H1 (cell line): ENCODE measurements at regions not wholly inside any gene's neighbourhood (a gene's known extent, or its start where the extent isn't known, plus 50 kb on each side); places are given as distances from the start of the nearest gene placed in this dataset.

Experiments
- CTCF ChIA-PET: fragments of 300-600 bp; sonication (Branson Sonifier 250); formaldehyde crosslinking; loops from one replicate; lab custom pipeline; 2021; ENCODE audit not compliant: partially characterized antibody; lab: Charles Lee
- POLR2A ChIA-PET: fragments of 300-600 bp; sonication (Branson Sonifier 250); formaldehyde crosslinking; loops from one replicate; lab custom pipeline; 2021; ENCODE audit warnings: inconsistent platforms; ENCODE audit not compliant: partially characterized antibody; lab: Charles Lee
- DNase-seq, 2 experiments: peaks; one replicate each; pipeline versions ENCODE4 v3.0.0 to v3.0.0-alpha.2; 2010 to 2022; ENCODE audit warnings: low spot score in 2 of 2, low read depth in 1 of 2, mixed read lengths in 1 of 2
- FAIRE-seq: peaks from 2 replicates; lab custom pipeline; 2011; peaks lifted over from hg19 to GRCh38; lab: Jason Lieb, UNC
- H2AFZ ChIP-seq: 2 replicates; pipeline ENCODE4 v1.8.1; 2012; ENCODE audit warnings: low read length, inconsistent platforms
- H2AK5ac ChIP-seq: 2 replicates; pipeline ENCODE4 v1.6.1; 2013; ENCODE audit warnings: low read depth, low read length
- H2BK120ac ChIP-seq: replicated peaks from 2 replicates; pipeline ENCODE3; 2013; ENCODE audit warnings: low read depth, low read length, inconsistent platforms
- H2BK12ac ChIP-seq: 2 replicates; pipeline ENCODE4 v1.6.1; 2013; ENCODE audit warnings: low read depth, low read length
- H2BK15ac ChIP-seq: 2 replicates; pipeline ENCODE4 v1.6.1; 2013; ENCODE audit warnings: low read length
- H2BK20ac ChIP-seq: 2 replicates; pipeline ENCODE4 v1.6.1; 2013; ENCODE audit warnings: low read length
- H2BK5ac ChIP-seq: 2 replicates; pipeline ENCODE4 v1.6.1; 2013; ENCODE audit warnings: low read depth, low read length
- H3K14ac ChIP-seq: 2 replicates; pipeline ENCODE4 v1.6.1; 2013; ENCODE audit warnings: inconsistent platforms; ENCODE audit not compliant: insufficient read length
- H3K18ac ChIP-seq: 2 replicates; pipeline ENCODE4 v1.6.1; 2013; ENCODE audit warnings: low read length; ENCODE audit errors: extremely low read depth
- H3K23ac ChIP-seq: 2 replicates; pipeline ENCODE4 v1.6.1; 2013; ENCODE audit warnings: inconsistent platforms; ENCODE audit not compliant: insufficient read length
- H3K23me2 ChIP-seq: 2 replicates; pipeline ENCODE4 v1.6.1; 2013; ENCODE audit warnings: low read depth, low read length
- H3K27ac ChIP-seq: 2 replicates; pipeline ENCODE4 v1.6.1; 2011; ENCODE audit warnings: low read depth, low read length, inconsistent platforms
- H3K27me3 ChIP-seq, 4 experiments: replicated peaks in 1 of 4; 1 replicate in 1 of 4; 2 replicates in 3 of 4; pipeline versions ENCODE4 v1.6.1 to v1.8.1; 2011 to 2013; ENCODE audit warnings: low read length in 3 of 4, mild to moderate bottlenecking in 3 of 4, inconsistent platforms in 2 of 4, mixed read lengths in 2 of 4, moderate library complexity in 1 of 4; ENCODE audit not compliant: control insufficient read depth in 3 of 4, insufficient read depth in 3 of 4; ENCODE audit errors: extremely low read depth in 1 of 4
- H3K36me3 ChIP-seq, 4 experiments: 2 replicates each; pipeline versions ENCODE4 v1.6.1 to v1.8.1; 2011 to 2013; ENCODE audit warnings: mild to moderate bottlenecking in 4 of 4, low read length in 3 of 4, moderate library complexity in 2 of 4, control low read depth in 1 of 4, inconsistent platforms in 1 of 4; ENCODE audit not compliant: insufficient read depth in 4 of 4, control insufficient read depth in 2 of 4
- H3K4ac ChIP-seq: replicated peaks from 2 replicates; pipeline ENCODE3; 2013; ENCODE audit warnings: low read length, low read depth, mixed read lengths, inconsistent platforms; ENCODE audit not compliant: insufficient read length
- H3K4me1 ChIP-seq, 4 experiments: replicated peaks in 1 of 4; 1 replicate in 1 of 4; 2 replicates in 3 of 4; pipeline versions ENCODE4 v1.6.1 to v1.8.1; 2011 to 2013; ENCODE audit warnings: low read length in 3 of 4, inconsistent platforms in 2 of 4, mixed read lengths in 1 of 4; ENCODE audit not compliant: insufficient read depth in 4 of 4, control insufficient read depth in 3 of 4
- H3K4me2 ChIP-seq, 2 experiments: 2 replicates each; pipeline versions ENCODE4 v1.6.1 to v1.8.1; 2011 to 2013; ENCODE audit warnings: low read depth in 2 of 2, low read length in 2 of 2, control low read depth in 1 of 2, inconsistent platforms in 1 of 2, mild to moderate bottlenecking in 1 of 2; ENCODE audit not compliant: insufficient read depth in 1 of 2
- H3K4me3 ChIP-seq, 4 experiments: fragments of 200-600, 300-600 bp in 1 of 4; sonication (generic), shearing (Covaris generic), sonication (Bioruptor Twin) in 1 of 4; 2 replicates each; pipeline versions ENCODE4 v1.5.1 to v1.8.1; 2011 to 2016; ENCODE audit warnings: low read length in 4 of 4, low read depth in 3 of 4, control low read depth in 2 of 4, inconsistent platforms in 2 of 4, mild to moderate bottlenecking in 2 of 4, mixed read lengths in 1 of 4, moderate library complexity in 1 of 4; ENCODE audit not compliant: insufficient read depth in 2 of 4; ENCODE audit errors: extremely low read depth in 1 of 4
- H3K56ac ChIP-seq: replicated peaks from 2 replicates; pipeline ENCODE3; 2013; ENCODE audit warnings: low read depth, mild to moderate bottlenecking, mixed read lengths, low read length, inconsistent platforms; ENCODE audit not compliant: insufficient read length
- H3K79me1 ChIP-seq: 2 replicates; pipeline ENCODE4 v1.6.1; 2013; ENCODE audit warnings: low read depth, low read length, control low read depth
- H3K79me2 ChIP-seq, 2 experiments: 2 replicates each; pipeline versions ENCODE4 v1.6.1 to v1.8.1; 2012 to 2013; ENCODE audit warnings: low read length in 2 of 2, mild to moderate bottlenecking in 2 of 2, inconsistent platforms in 1 of 2; ENCODE audit not compliant: insufficient read depth in 2 of 2, control insufficient read depth in 1 of 2
- H3K9ac ChIP-seq, 4 experiments: replicated peaks in 1 of 4; 1 replicate in 1 of 4; 2 replicates in 3 of 4; pipeline versions ENCODE4 v1.6.1 to v1.8.1; 2011 to 2013; ENCODE audit warnings: low read depth in 3 of 4, low read length in 3 of 4, control low read depth in 2 of 4, mild to moderate bottlenecking in 2 of 4, moderate library complexity in 2 of 4, inconsistent platforms in 1 of 4; ENCODE audit errors: extremely low read depth in 1 of 4
- H3K9me3 ChIP-seq, 2 experiments: 2 replicates each; pipeline versions ENCODE4 v1.6.1 to v1.8.1; 2012 to 2013; ENCODE audit warnings: mild to moderate bottlenecking in 2 of 2, moderate library complexity in 2 of 2, control low read depth in 1 of 2, inconsistent platforms in 1 of 2, low read depth in 1 of 2, low read length in 1 of 2, mixed read lengths in 1 of 2; ENCODE audit not compliant: insufficient read depth in 2 of 2
- H4K20me1 ChIP-seq, 2 experiments: replicated peaks in 1 of 2; 2 replicates each; pipeline versions ENCODE3 to v1.8.1; 2011 to 2013; ENCODE audit warnings: inconsistent platforms in 2 of 2, low read length in 2 of 2, mild to moderate bottlenecking in 1 of 2; ENCODE audit not compliant: insufficient read depth in 2 of 2, control insufficient read depth in 1 of 2
- H4K5ac ChIP-seq: 2 replicates; pipeline ENCODE4 v1.6.1; 2013; ENCODE audit warnings: low read length, low read depth, mixed read lengths, inconsistent platforms; ENCODE audit not compliant: insufficient read length
- H4K8ac ChIP-seq: 2 replicates; pipeline ENCODE4 v1.8.0; 2013; ENCODE audit warnings: mild to moderate bottlenecking, moderate library complexity, low read length, inconsistent platforms; ENCODE audit not compliant: insufficient read depth; ENCODE audit errors: extremely low read depth
- H4K91ac ChIP-seq: replicated peaks from 2 replicates; pipeline ENCODE3; 2013; ENCODE audit warnings: low read length, mixed read lengths, inconsistent platforms; ENCODE audit not compliant: insufficient read length
- BACH1 ChIP-seq: IDR thresholded peaks from 2 replicates; pipeline ENCODE4 v1.6.1; 2012; ENCODE audit warnings: low read length, improper control_type of control experiment
- CBX5 ChIP-seq: fragments of 300-800, 300-1000 bp; sonication (generic); IDR thresholded peaks from 2 replicates; pipeline ENCODE4 v1.7.1; 2016; ENCODE audit warnings: antibody characterized with exemption, low read length, low read depth
- CHD2 ChIP-seq: IDR thresholded peaks from 2 replicates; pipeline ENCODE4 v1.6.1; 2012; ENCODE audit warnings: low read length, improper control_type of control experiment
- EGR1 ChIP-seq: IDR thresholded peaks from 2 replicates; pipeline ENCODE4 v1.6.1; 2011; ENCODE audit warnings: low read depth, low read length, borderline replicate concordance
- HDAC2 ChIP-seq, 2 experiments: fragments of 300-600 bp in 1 of 2; sonication (generic) in 1 of 2; IDR thresholded peaks; 2 replicates each; pipeline ENCODE4 v1.6.1; 2011 to 2012; ENCODE audit warnings: low read depth in 2 of 2, low read length in 2 of 2, mild to moderate bottlenecking in 2 of 2, moderate library complexity in 2 of 2, borderline replicate concordance in 1 of 2, inconsistent platforms in 1 of 2
- JUND ChIP-seq: IDR thresholded peaks from 2 replicates; pipeline ENCODE4 v1.6.1; 2011; ENCODE audit warnings: mild to moderate bottlenecking, improper control_type of control experiment, low read length
- POU5F1 ChIP-seq: IDR thresholded peaks from 2 replicates; pipeline ENCODE4 v1.6.1; 2011; ENCODE audit warnings: low read depth, mild to moderate bottlenecking, low read length, moderate library complexity
- RFX5 ChIP-seq: IDR thresholded peaks from 2 replicates; pipeline ENCODE4 v1.6.1; 2011; ENCODE audit warnings: low read depth, low read length, improper control_type of control experiment, borderline replicate concordance
- RNF2 ChIP-seq: fragments of 200-900, 300-1000 bp; sonication (generic); IDR thresholded peaks from 2 replicates; pipeline ENCODE4 v1.7.1; 2016; ENCODE audit warnings: borderline replicate concordance, low read depth, mild to moderate bottlenecking, antibody characterized with exemption, low read length; ENCODE audit not compliant: poor library complexity, severe bottlenecking; ENCODE audit errors: missing control alignments
- SAP30 ChIP-seq: fragments of 300-600 bp; sonication (generic); IDR thresholded peaks from 2 replicates; pipeline ENCODE4 v1.7.1; 2012; ENCODE audit warnings: low read length, moderate library complexity, mild to moderate bottlenecking, inconsistent platforms; ENCODE audit not compliant: insufficient read depth, insufficient replicate concordance
- SIRT6 ChIP-seq: IDR thresholded peaks from one replicate; pipeline ENCODE4 v1.7.1; 2012; ENCODE audit warnings: low read length, inconsistent platforms
- SIX5 ChIP-seq: IDR thresholded peaks from 2 replicates; pipeline ENCODE4 v1.6.1; 2011; ENCODE audit warnings: mild to moderate bottlenecking, low read depth, low read length
- TCF12 ChIP-seq: IDR thresholded peaks from 2 replicates; pipeline ENCODE4 v1.6.1; 2011; ENCODE audit warnings: low read depth, mild to moderate bottlenecking, low read length
- WGBS, 2 experiments: shearing (Covaris generic) in 1 of 2; methylation state at CpG; one replicate each; pipeline versions ENCODE4 v1.1.6 to v1.1.7; 2013 to 2015; ENCODE audit warnings: low lambda C conversion rate in 2 of 2, mixed read lengths in 2 of 2, inconsistent platforms in 1 of 2, low coverage in 1 of 2, missing lambda C conversion rate in 1 of 2; ENCODE audit not compliant: insufficient replicate concordance in 2 of 2, insufficient coverage in 1 of 2, insufficient read length in 1 of 2; ENCODE audit errors: extremely low coverage in 1 of 2, missing lambda C conversion rate in 1 of 2; 5-methylcytosine and 5-hydroxymethylcytosine counted together

GRCh38 chr15:35690698-35691116, 144.7 kb upstream of the DPH6 start:
- no peaks in the 10 kb centered on the region for H3K79me1 ChIP-seq
- ChIA-PET CTCF (no interaction called here), POLR2A (no interaction called here)
- H3K4ac ChIP-seq: no peak overlapping the region
- no peaks in the 10 kb centered on the region for H3K27me3 ChIP-seq
- no peaks in the 10 kb centered on the region for H3K9me3 ChIP-seq
- 100% methylated on average over 1 of the region's 1 CpG; no CpG with 5 or more reads in 1 of the 2 experiments for WGBS, 2 experiments
- H3K4me3 ChIP-seq: no peak overlapping the region
- no peak overlapping the region for H3K56ac ChIP-seq
- H3K27ac ChIP-seq: peak overlapping the region; percentile 42; the same call in 1 of the 2 replicates
- H3K23ac ChIP-seq: no peak overlapping the region
- no peaks in the 10 kb centered on the region for H3K4me1 ChIP-seq
- no peak overlapping the region for H4K91ac ChIP-seq
- no peak overlapping the region for H4K5ac ChIP-seq
- DNase-seq (no peak), FAIRE-seq (no peak)
- no peak overlapping the region for H3K9ac ChIP-seq
- H3K79me2 ChIP-seq: no peaks in the 10 kb centered on the region
- TF ChIP-seq TCF12: no peak
- TF ChIP-seq BACH1: no peak
- TF ChIP-seq JUND: no peak
- TF ChIP-seq HDAC2 (IDR thresholded peaks at IDR 0.05; ENCODE audit: borderline replicate concordance in 1 of 2, low read depth in 2 of 2, low read length in 2 of 2): no peak
- no peak for TF ChIP-seq RFX5
- TF ChIP-seq SIRT6: no peak
- TF ChIP-seq RNF2: no peak
- no peak for TF ChIP-seq POU5F1
- TF ChIP-seq CBX5: no peak
- TF ChIP-seq SIX5: no peak
- TF ChIP-seq EGR1: no peak
- no peak for TF ChIP-seq SAP30
- TF ChIP-seq CHD2: no peak
- no peaks in the 10 kb centered on the region for H3K36me3 ChIP-seq
- H2BK5ac ChIP-seq: no peak overlapping the region
- H3K4me2 ChIP-seq: no peak overlapping the region
- no peak overlapping the region for H2BK12ac ChIP-seq
- no peak overlapping the region for H3K18ac ChIP-seq
- H2BK15ac ChIP-seq: no peak overlapping the region
- no peak overlapping the region for H4K8ac ChIP-seq
- no peak overlapping the region for H2AK5ac ChIP-seq
- no peak overlapping the region for H3K14ac ChIP-seq
- peak overlapping the region; percentile 38; the same call in 1 of the 2 replicates for H2AFZ ChIP-seq
- H2BK120ac ChIP-seq: no peak overlapping the region
- H2BK20ac ChIP-seq: no peak overlapping the region
- no peaks in the 10 kb centered on the region for H3K23me2 ChIP-seq
- no peaks in the 10 kb centered on the region for H4K20me1 ChIP-seq
